HepG2 (cell line): ENCODE measurements at regions not wholly inside any gene's neighbourhood (a gene's known extent, or its start where the extent isn't known, plus 50 kb on each side); places are given as distances from the start of the nearest gene placed in this dataset.

Source experiments
- ATAC-seq: fragments of 200-7000 bp; cut with Tn5 transposase; 3 replicates; pipeline ENCODE4 v1.9.1; 2020; ENCODE audit warnings: mild to moderate bottlenecking, moderate library complexity
- BruUV-seq: library from RNA; stranded (reverse); fragments of 400-500 nt; replicated peaks from 2 replicates; lab custom pipeline; 2021; lab: Mats Ljungman, UMichigan
- CTCF ChIA-PET: fragments of 300-600 bp; formaldehyde crosslinking; extraction: SDS; loops from one replicate; lab custom pipeline; 2021; ENCODE audit warnings: low total read pairs, inconsistent platforms, low intra/inter-chr PET ratio; lab: Yijun Ruan, JAX
- POLR2A ChIA-PET: fragments of 350-600 bp; sonication (Branson Sonifier 250); formaldehyde crosslinking; loops from one replicate; lab custom pipeline; 2020; ENCODE audit warnings: antibody characterized with exemption, inconsistent platforms; lab: Yijun Ruan, JAX
- DNase-seq: peaks from one replicate; pipeline ENCODE4 v3.0.0-alpha.2; 2015; ENCODE audit warnings: low spot score
- FAIRE-seq: peaks from 3 replicates; lab custom pipeline; 2011; peaks lifted over from hg19 to GRCh38; lab: Jason Lieb, UNC
- H2AFZ ChIP-seq: one replicate; pipeline ENCODE4 v1.6.1; 2011; ENCODE audit warnings: low read length, inconsistent platforms
- H3K27ac ChIP-seq: fragments of 300-600 bp; 3 replicates; pipeline ENCODE4 v1.8.0; 2011; ENCODE audit warnings: mixed run types, mild to moderate bottlenecking, mixed read lengths, low read length, inconsistent platforms; ENCODE audit not compliant: insufficient read depth; ENCODE audit errors: extremely low read length
- H3K27me3 ChIP-seq, 2 experiments: fragments of 200-600 bp in 1 of 2; 2 replicates in 1 of 2; 3 replicates in 1 of 2; pipeline versions ENCODE4 v1.6.0 to v1.8.0; 2011; ENCODE audit warnings: low read length in 2 of 2, mild to moderate bottlenecking in 2 of 2, moderate library complexity in 2 of 2, inconsistent platforms in 1 of 2; ENCODE audit not compliant: insufficient read depth in 2 of 2, control insufficient read depth in 1 of 2
- H3K36me3 ChIP-seq, 2 experiments: fragments of 200-600 bp in 1 of 2; replicated peaks in 1 of 2; 2 replicates in 1 of 2; 3 replicates in 1 of 2; pipeline versions ENCODE4 v1.5.1 to v1.8.0; 2011; ENCODE audit warnings: low read length in 2 of 2, inconsistent platforms in 1 of 2; ENCODE audit not compliant: insufficient read depth in 2 of 2, control insufficient read depth in 1 of 2
- H3K4me1 ChIP-seq: 2 replicates; pipeline ENCODE4 v1.5.1; 2012; ENCODE audit warnings: low read length, inconsistent platforms; ENCODE audit not compliant: insufficient read depth
- H3K4me2 ChIP-seq: 2 replicates; pipeline ENCODE4 v1.6.0; 2011; ENCODE audit warnings: low read depth, low read length, inconsistent platforms
- H3K4me3 ChIP-seq, 3 experiments: fragments of 200-600 bp in 1 of 3; sonication (generic), shearing (Covaris generic) in 1 of 3; replicated peaks in 1 of 3; 2 replicates each; pipeline ENCODE4 v1.5.1; 2011 to 2016; ENCODE audit warnings: low read length in 3 of 3, inconsistent platforms in 2 of 3, low read depth in 2 of 3, mild to moderate bottlenecking in 2 of 3, control low read depth in 1 of 3, mixed read lengths in 1 of 3; ENCODE audit not compliant: insufficient read depth in 1 of 3
- H3K79me2 ChIP-seq: one replicate; pipeline ENCODE4 v1.6.1; 2011; ENCODE audit warnings: low read length, inconsistent platforms; ENCODE audit not compliant: insufficient read depth
- H3K9ac ChIP-seq: 2 replicates; pipeline ENCODE4 v1.6.0; 2011; ENCODE audit warnings: mild to moderate bottlenecking, low read depth, low read length, inconsistent platforms; ENCODE audit not compliant: insufficient read depth
- H3K9me3 ChIP-seq: 2 replicates; pipeline ENCODE4 v1.5.1; 2012; ENCODE audit warnings: mild to moderate bottlenecking, low read length
- H4K20me1 ChIP-seq: 2 replicates; pipeline ENCODE4 v1.6.0; 2011; ENCODE audit warnings: inconsistent platforms, mild to moderate bottlenecking, low read length, moderate library complexity; ENCODE audit not compliant: insufficient read depth
- CBFB ChIP-seq: sonication (generic); formaldehyde crosslinking; IDR thresholded peaks from 2 replicates; pipeline ENCODE4 v1.4.0; 2020; ENCODE audit warnings: missing genetic modification reagents
- REPIN1 ChIP-seq: sonication (generic); formaldehyde crosslinking; IDR thresholded peaks from 2 replicates; pipeline ENCODE4 v1.8.0; 2022; ENCODE audit warnings: missing genetic modification reagents, low read depth, mild to moderate bottlenecking, borderline replicate concordance
- SOX5 ChIP-seq: IDR thresholded peaks from 2 replicates; pipeline ENCODE4 v1.6.1; 2016; ENCODE audit warnings: borderline replicate concordance
- SRY ChIP-seq: sonication (generic); formaldehyde crosslinking; IDR thresholded peaks from 2 replicates; pipeline ENCODE4 v1.8.0; 2022; ENCODE audit warnings: mild to moderate bottlenecking, missing genetic modification reagents
- TBP ChIP-seq: sonication (generic); formaldehyde crosslinking; IDR thresholded peaks from 2 replicates; pipeline ENCODE4 v1.5.0; 2020; ENCODE audit warnings: missing genetic modification reagents
- ZNF839 ChIP-seq: sonication (generic); formaldehyde crosslinking; IDR thresholded peaks from 2 replicates; pipeline ENCODE4 v1.4.0; 2020; ENCODE audit warnings: missing genetic modification reagents, mild to moderate bottlenecking, borderline replicate concordance
- in situ Hi-C: cut with HindIII; loops from 2 replicates; pipeline ENCODE4 v1.10.0; 2017; ENCODE audit warnings: low pct_unique_long_range_greater_than_20kb; ENCODE audit not compliant: extremely low pct_ligation_motif_present
- intact Hi-C: fragments of 100-400 bp; cut with micrococcal nuclease; formaldehyde crosslinking; loops from one replicate; pipeline ENCODE4 v1.10.0; 2022; ENCODE audit not compliant: unreplicated experiment
- TF ChIP-seq, protein P1 (sequence below): sonication (generic); formaldehyde crosslinking; IDR thresholded peaks from 2 replicates; pipeline ENCODE4 v1.4.0; 2020; ENCODE audit warnings: missing genetic modification reagents
- TF ChIP-seq, protein P2 (sequence below), 2 experiments: fragments of 450-650 bp in 1 of 2; sonication (generic) in 1 of 2; formaldehyde crosslinking in 1 of 2; IDR thresholded peaks; 2 replicates each; pipeline versions ENCODE4 v1.6.1 to v1.8.0; 2016 to 2022; ENCODE audit warnings: antibody characterized with exemption in 1 of 2, mild to moderate bottlenecking in 1 of 2, missing genetic modification reagents in 1 of 2

DNA sequence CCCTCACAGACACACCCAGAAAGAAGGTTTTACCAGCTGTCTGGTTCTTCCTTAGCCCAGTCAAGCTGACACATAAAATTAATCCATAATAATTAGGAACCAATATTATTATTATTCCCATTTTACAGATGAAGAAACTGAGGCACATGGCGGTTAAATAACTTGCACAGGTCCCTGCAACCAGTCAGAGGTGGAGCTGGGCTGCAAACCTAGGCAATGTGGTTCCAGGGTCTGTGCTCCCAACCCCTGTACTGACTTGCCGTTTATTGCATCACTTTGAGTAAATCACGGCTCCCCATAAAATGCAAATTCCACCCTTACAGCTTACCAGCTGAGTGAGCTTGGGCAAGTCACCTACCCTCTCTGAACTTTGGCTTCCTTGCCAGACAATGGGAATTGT, 179.2 kb upstream of the POU3F1 start (continued):
- no peak for TF ChIP-seq TBP (CRISPR knock-in tag)
- TF ChIP-seq, protein P1, sequence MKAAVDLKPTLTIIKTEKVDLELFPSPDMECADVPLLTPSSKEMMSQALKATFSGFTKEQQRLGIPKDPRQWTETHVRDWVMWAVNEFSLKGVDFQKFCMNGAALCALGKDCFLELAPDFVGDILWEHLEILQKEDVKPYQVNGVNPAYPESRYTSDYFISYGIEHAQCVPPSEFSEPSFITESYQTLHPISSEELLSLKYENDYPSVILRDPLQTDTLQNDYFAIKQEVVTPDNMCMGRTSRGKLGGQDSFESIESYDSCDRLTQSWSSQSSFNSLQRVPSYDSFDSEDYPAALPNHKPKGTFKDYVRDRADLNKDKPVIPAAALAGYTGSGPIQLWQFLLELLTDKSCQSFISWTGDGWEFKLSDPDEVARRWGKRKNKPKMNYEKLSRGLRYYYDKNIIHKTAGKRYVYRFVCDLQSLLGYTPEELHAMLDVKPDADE (CRISPR knock-in tag), result no peak

DNA sequence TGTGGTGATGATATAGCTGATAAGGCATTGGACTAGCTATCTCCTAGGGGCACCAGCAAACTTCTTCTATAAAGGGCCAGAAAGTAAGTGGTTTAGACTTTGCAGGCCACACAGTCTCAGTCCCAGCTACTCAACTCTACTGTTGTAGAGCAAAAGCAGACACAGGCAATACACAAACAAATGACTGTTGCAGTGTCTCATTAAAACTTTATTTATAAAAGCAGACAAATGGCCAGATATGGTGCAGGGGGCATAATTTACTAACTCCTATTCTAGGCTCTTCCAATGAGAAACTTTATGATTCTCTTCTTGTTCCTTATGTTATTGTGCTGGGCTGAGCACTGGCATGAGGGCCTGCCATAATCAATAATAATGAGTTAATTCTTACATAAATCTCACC, 176.8 kb upstream of the POU3F1 start:
- no peak for DNase-seq
- in situ Hi-C loops (no loop called here), intact Hi-C loops (no loop called here)
- H3K79me2 ChIP-seq, result no peaks in the 10 kb centered on the region
- TF ChIP-seq, protein P2, sequence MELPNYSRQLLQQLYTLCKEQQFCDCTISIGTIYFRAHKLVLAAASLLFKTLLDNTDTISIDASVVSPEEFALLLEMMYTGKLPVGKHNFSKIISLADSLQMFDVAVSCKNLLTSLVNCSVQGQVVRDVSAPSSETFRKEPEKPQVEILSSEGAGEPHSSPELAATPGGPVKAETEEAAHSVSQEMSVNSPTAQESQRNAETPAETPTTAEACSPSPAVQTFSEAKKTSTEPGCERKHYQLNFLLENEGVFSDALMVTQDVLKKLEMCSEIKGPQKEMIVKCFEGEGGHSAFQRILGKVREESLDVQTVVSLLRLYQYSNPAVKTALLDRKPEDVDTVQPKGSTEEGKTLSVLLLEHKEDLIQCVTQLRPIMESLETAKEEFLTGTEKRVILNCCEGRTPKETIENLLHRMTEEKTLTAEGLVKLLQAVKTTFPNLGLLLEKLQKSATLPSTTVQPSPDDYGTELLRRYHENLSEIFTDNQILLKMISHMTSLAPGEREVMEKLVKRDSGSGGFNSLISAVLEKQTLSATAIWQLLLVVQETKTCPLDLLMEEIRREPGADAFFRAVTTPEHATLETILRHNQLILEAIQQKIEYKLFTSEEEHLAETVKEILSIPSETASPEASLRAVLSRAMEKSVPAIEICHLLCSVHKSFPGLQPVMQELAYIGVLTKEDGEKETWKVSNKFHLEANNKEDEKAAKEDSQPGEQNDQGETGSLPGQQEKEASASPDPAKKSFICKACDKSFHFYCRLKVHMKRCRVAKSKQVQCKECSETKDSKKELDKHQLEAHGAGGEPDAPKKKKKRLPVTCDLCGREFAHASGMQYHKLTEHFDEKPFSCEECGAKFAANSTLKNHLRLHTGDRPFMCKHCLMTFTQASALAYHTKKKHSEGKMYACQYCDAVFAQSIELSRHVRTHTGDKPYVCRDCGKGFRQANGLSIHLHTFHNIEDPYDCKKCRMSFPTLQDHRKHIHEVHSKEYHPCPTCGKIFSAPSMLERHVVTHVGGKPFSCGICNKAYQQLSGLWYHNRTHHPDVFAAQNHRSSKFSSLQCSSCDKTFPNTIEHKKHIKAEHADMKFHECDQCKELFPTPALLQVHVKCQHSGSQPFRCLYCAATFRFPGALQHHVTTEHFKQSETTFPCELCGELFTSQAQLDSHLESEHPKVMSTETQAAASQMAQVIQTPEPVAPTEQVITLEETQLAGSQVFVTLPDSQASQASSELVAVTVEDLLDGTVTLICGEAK (IDR thresholded peaks at IDR 0.05), result no peak
- TF ChIP-seq, protein P2 (CRISPR knock-in tag; IDR thresholded peaks at IDR 0.05), result no peak
- no peak for TF ChIP-seq SOX5 (CRISPR knock-in tag)
- TF ChIP-seq REPIN1 (CRISPR knock-in tag), result no peak
- TF ChIP-seq CBFB (CRISPR knock-in tag), result no peak
- no peak for TF ChIP-seq ZNF839 (CRISPR knock-in tag)
- TF ChIP-seq SRY (CRISPR knock-in tag), result no peak
- H3K4me2 ChIP-seq, result no peak overlapping the region
- POLR2A ChIA-PET, result no interaction called here
- no peaks in the 10 kb centered on the region for H3K9me3 ChIP-seq
- H3K4me3 ChIP-seq, result no peak overlapping the region
- BruUV-seq, result no TSS peak
- peaks cover 0 to 7% of the 10 kb centered on the region in 2 experiments; a peak in 1 of 5 replicates for H3K27me3 ChIP-seq
- H3K27ac ChIP-seq, result no peak overlapping the region
- CTCF ChIA-PET, result no interaction called here
- H3K9ac ChIP-seq, result no peak overlapping the region
- no peak for FAIRE-seq
- H4K20me1 ChIP-seq, result no peaks in the 10 kb centered on the region
- no peak overlapping the region for H2AFZ ChIP-seq
- H3K4me1 ChIP-seq, result no peaks in the 10 kb centered on the region
- no peaks in the 10 kb centered on the region for H3K36me3 ChIP-seq
- no peak for ATAC-seq
